Loucy (cell line): ENCODE measurements at regions not wholly inside any gene's neighbourhood (a gene's known extent, or its start where the extent isn't known, plus 50 kb on each side); places are given as distances from the start of the nearest gene placed in this dataset.

Experiments used
- H2AFZ ChIP-seq: fragments of 200-600 bp; sonication (generic); 2 replicates; pipeline ENCODE4 v1.6.0; 2016; ENCODE audit warnings: antibody characterized with exemption, mild to moderate bottlenecking, low read length, moderate library complexity
- H3F3A ChIP-seq: fragments of 200-600 bp; 2 replicates; pipeline ENCODE4 v1.6.0; 2016; ENCODE audit warnings: antibody characterized with exemption, low read depth, mild to moderate bottlenecking
- H3K27me3 ChIP-seq: fragments of 200-600 bp; sonication (generic); 2 replicates; pipeline ENCODE4 v1.6.1; 2014; ENCODE audit warnings: low read length, mild to moderate bottlenecking; ENCODE audit not compliant: insufficient read depth, poor library complexity, severe bottlenecking
- H3K36me3 ChIP-seq: fragments of 200-600 bp; sonication (generic); 2 replicates; pipeline ENCODE4 v1.6.1; 2016; ENCODE audit warnings: low read length; ENCODE audit not compliant: insufficient read depth
- H3K4me1 ChIP-seq: fragments of 200-600 bp; sonication (generic); 2 replicates; pipeline ENCODE4 v1.5.1; 2014; ENCODE audit warnings: low read length, mild to moderate bottlenecking; ENCODE audit not compliant: insufficient read depth, poor library complexity, severe bottlenecking
- H3K4me2 ChIP-seq: fragments of 200-600 bp; sonication (generic); 2 replicates; pipeline ENCODE4 v1.6.0; 2014; ENCODE audit warnings: antibody characterized with exemption, low read length, low read depth, mild to moderate bottlenecking; ENCODE audit not compliant: poor library complexity, severe bottlenecking
- H3K4me3 ChIP-seq: fragments of 200-600 bp; sonication (generic); 2 replicates; pipeline ENCODE4 v1.5.1; 2014; ENCODE audit warnings: low read length, mild to moderate bottlenecking, mixed read lengths; ENCODE audit not compliant: poor library complexity, severe bottlenecking
- H3K79me2 ChIP-seq: fragments of 200-600 bp; sonication (generic); 2 replicates; pipeline ENCODE4 v1.6.1; 2014; ENCODE audit warnings: low read length; ENCODE audit not compliant: insufficient read depth
- H3K9ac ChIP-seq: fragments of 200-600 bp; sonication (generic); 2 replicates; pipeline ENCODE4 v1.6.0; 2014; ENCODE audit warnings: mild to moderate bottlenecking, low read depth, low read length, moderate library complexity; ENCODE audit not compliant: poor library complexity, severe bottlenecking
- H3K9me2 ChIP-seq: fragments of 200-600 bp; sonication (generic); replicated peaks from 2 replicates; pipeline ENCODE4 v1.6.1; 2016; ENCODE audit warnings: low read depth, low read length, mixed read lengths
- H3K9me3 ChIP-seq: fragments of 200-600 bp; sonication (generic); 2 replicates; pipeline ENCODE4 v1.6.1; 2014; ENCODE audit warnings: mild to moderate bottlenecking, antibody characterized with exemption, low read length, low read depth; ENCODE audit not compliant: insufficient read depth
- H4K20me1 ChIP-seq: fragments of 200-600 bp; sonication (generic); 2 replicates; pipeline ENCODE4 v1.6.0; 2014; ENCODE audit warnings: antibody characterized with exemption, low read length, mild to moderate bottlenecking; ENCODE audit not compliant: insufficient read depth, poor library complexity, severe bottlenecking
- CTCF ChIP-seq: fragments of 200-600 bp; sonication (generic); conservative IDR thresholded peaks from 2 replicates; pipeline ENCODE4 v1.5.1; 2014; ENCODE audit warnings: mild to moderate bottlenecking, antibody characterized with exemption, low read length
- EZH2phosphoT487 ChIP-seq: fragments of 200-600 bp; IDR thresholded peaks from 2 replicates; pipeline ENCODE4 v1.6.1; 2018; ENCODE audit warnings: antibody characterized with exemption, mild to moderate bottlenecking, moderate library complexity, borderline replicate concordance

DNA sequence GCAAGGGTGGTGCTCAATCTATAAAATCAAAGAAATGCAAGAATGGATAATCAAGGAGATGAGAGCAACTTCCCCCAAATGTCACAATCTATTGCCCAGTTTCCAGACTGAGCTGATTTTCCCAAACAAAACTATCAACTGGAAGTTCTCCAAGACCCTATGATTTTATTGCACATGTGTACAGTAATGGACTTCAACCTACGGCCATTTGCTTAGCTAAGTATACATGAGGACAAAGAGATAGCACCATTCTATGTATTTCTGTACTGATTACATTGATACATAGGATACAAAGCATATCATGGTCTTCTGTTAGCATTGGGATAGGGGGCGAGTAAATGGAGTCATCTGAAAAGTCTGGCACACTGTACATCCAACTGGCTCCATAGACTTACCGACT lies 407.8 kb downstream of the GABRG1 start:
- H3K27me3 ChIP-seq, result no peaks in the 10 kb centered on the region
- H3K9me3 ChIP-seq, result no peaks in the 10 kb centered on the region
- H2AFZ ChIP-seq, result no peak overlapping the region
- H3K36me3 ChIP-seq, result no peaks in the 10 kb centered on the region
- no peak overlapping the region for H3K4me3 ChIP-seq
- TF ChIP-seq CTCF (no peak), EZH2phosphoT487 (no peak)
- no peak overlapping the region for H3K4me2 ChIP-seq
- H3K4me1 ChIP-seq, result no peaks in the 10 kb centered on the region
- no peak overlapping the region for H3K9ac ChIP-seq
- H4K20me1 ChIP-seq, result no peaks in the 10 kb centered on the region
- H3K79me2 ChIP-seq, result no peaks in the 10 kb centered on the region
- H3K9me2 ChIP-seq, result no peaks in the 10 kb centered on the region
- H3F3A ChIP-seq, result no peaks in the 10 kb centered on the region

GRCh38 chr4:45713996-45714395 lies 409.9 kb downstream of the GABRG1 start:
- Histone ChIP-seq H3K27me3 (no peaks in the 10 kb centered on the region), H3K79me2 (no peaks in the 10 kb centered on the region), H3K9me3 (0 out of 2 replicates have a peak, but pooled peaks cover 3% of the 10 kb centered on the region), H3K4me2 (no peak overlapping the region), H4K20me1 (no peaks in the 10 kb centered on the region), H3K9me2 (no peaks in the 10 kb centered on the region), H2AFZ (no peak overlapping the region), H3K4me1 (no peaks in the 10 kb centered on the region), H3F3A (no peaks in the 10 kb centered on the region), H3K9ac (no peak overlapping the region), H3K4me3 (no peak overlapping the region), H3K36me3 (no peaks in the 10 kb centered on the region)
- TF ChIP-seq CTCF (no peak), EZH2phosphoT487 (no peak)

DNA sequence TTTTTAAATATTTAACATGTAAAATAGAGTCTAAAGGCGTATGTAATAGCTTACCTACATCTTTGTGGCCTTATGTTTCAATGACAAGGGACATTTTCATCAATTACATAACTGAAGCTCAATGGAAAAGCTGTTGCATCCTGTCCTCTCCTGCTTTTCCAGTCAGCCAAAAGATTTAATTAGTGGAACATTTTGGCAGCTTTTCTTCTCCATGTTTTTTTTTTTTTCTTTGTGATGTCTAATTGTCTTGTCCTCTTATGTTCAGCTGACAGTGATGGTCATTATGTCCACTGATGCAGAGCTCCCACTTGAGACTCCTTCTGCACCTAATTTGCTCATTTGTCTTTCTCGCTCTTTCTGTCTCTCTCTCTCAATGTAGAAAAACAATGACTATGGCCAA lies 422.2 kb downstream of the GABRG1 start:
- H3F3A ChIP-seq, result no peaks in the 10 kb centered on the region
- no peaks in the 10 kb centered on the region for H3K9me3 ChIP-seq
- no peaks in the 10 kb centered on the region for H3K79me2 ChIP-seq
- H3K4me1 ChIP-seq, result no peaks in the 10 kb centered on the region
- H4K20me1 ChIP-seq, result no peaks in the 10 kb centered on the region
- H3K36me3 ChIP-seq, result no peaks in the 10 kb centered on the region
- H3K4me3 ChIP-seq, result no peak overlapping the region
- TF ChIP-seq EZH2phosphoT487, result no peak
- no peak for TF ChIP-seq CTCF
- no peak overlapping the region for H2AFZ ChIP-seq
- H3K9me2 ChIP-seq, result no peaks in the 10 kb centered on the region
- no peak overlapping the region for H3K4me2 ChIP-seq
- H3K9ac ChIP-seq, result no peak overlapping the region
- no peaks in the 10 kb centered on the region for H3K27me3 ChIP-seq
